Stimulated activated CD8-positive, alpha-beta memory T cell treated with anti-CD3 and anti-CD28 coated beads, Interleukin-7, amount 100 ng/mL, for 48 hours (primary cell): ENCODE measurements at regions not wholly inside any gene's neighbourhood (a gene's known extent, or its start where the extent isn't known, plus 50 kb on each side); places are given as distances from the start of the nearest gene placed in this dataset.

Source experiments
- DNase-seq, 2 donors: peaks; one replicate each; pipeline ENCODE4 v3.0.0-alpha.2; 2020; ENCODE audit warnings: low read depth in 1 of 2; ENCODE audit errors: extremely low read depth in 1 of 2

GRCh38 chr1:87717157-87717670, 388.5 kb downstream of the LMO4 start:
- DNase-seq: no peak

- DNase-seq: no peak
These were observed 389.7 kb downstream of the LMO4 start for GRCh38 chr1:87718241-87718950.

GRCh38 chr1:87719658-87720057, 391.0 kb downstream of the LMO4 start:
- no peak for DNase-seq

- DNase-seq: no peak
These were observed 391.9 kb downstream of the LMO4 start for GRCh38 chr1:87720561-87720960.

GRCh38 chr1:87723193-87723592, 394.5 kb downstream of the LMO4 start:
- no peak for DNase-seq

GRCh38 chr1:87728169-87728568, 399.5 kb downstream of the LMO4 start:
- no peak for DNase-seq

GRCh38 chr1:87730274-87731216, 401.9 kb downstream of the LMO4 start:
- DNase-seq: no peak

GRCh38 chr1:87733386-87733785, 404.7 kb downstream of the LMO4 start:
- DNase-seq: no peak

- no peak for DNase-seq
These were observed 407.1 kb downstream of the LMO4 start for GRCh38 chr1:87735750-87736149.

GRCh38 chr1:87739141-87739540, 410.5 kb downstream of the LMO4 start:
- no peak for DNase-seq

GRCh38 chr1:87739704-87740103, 411.0 kb downstream of the LMO4 start:
- DNase-seq: no peak

- DNase-seq: no peak
These were observed 414.6 kb downstream of the LMO4 start for GRCh38 chr1:87743256-87743655.

GRCh38 chr1:87744056-87744455, 415.4 kb downstream of the LMO4 start:
- DNase-seq: no peak

- no peak for DNase-seq
These were observed 416.1 kb downstream of the LMO4 start for GRCh38 chr1:87744763-87745162.

- no peak for DNase-seq
These were observed 424.7 kb downstream of the LMO4 start for GRCh38 chr1:87753366-87753765.

GRCh38 chr1:87754139-87754538, 425.5 kb downstream of the LMO4 start:
- no peak for DNase-seq

GRCh38 chr1:87757676-87758075, 429.0 kb downstream of the LMO4 start:
- DNase-seq: no peak

- DNase-seq: no peak
These were observed 430.9 kb downstream of the LMO4 start for GRCh38 chr1:87759421-87760087.

GRCh38 chr1:87760155-87760554, 431.5 kb downstream of the LMO4 start:
- DNase-seq: no peak

GRCh38 chr1:87760654-87761053, 432.0 kb downstream of the LMO4 start:
- DNase-seq: no peak

- DNase-seq: no peak
These were observed 434.8 kb downstream of the LMO4 start for GRCh38 chr1:87763483-87763882.
